Fibroblast of lung (primary cell): ENCODE measurements at regions not wholly inside any gene's neighbourhood (a gene's known extent, or its start where the extent isn't known, plus 50 kb on each side); places are given as distances from the start of the nearest gene placed in this dataset.

Source experiments
- DNase-seq, 2 donors: peaks; one replicate each; pipeline versions ENCODE4 v3.0.0 to v3.0.0-alpha.2; 2010; ENCODE audit warnings: low read depth in 2 of 2
- H2AFZ ChIP-seq: 2 replicates; pipeline ENCODE4 v1.5.1; 2012; ENCODE audit warnings: low read length, control low read depth, inconsistent platforms
- H3K27ac ChIP-seq: 2 replicates; pipeline ENCODE4 v1.5.1; 2011; ENCODE audit warnings: low read length, control low read depth; ENCODE audit not compliant: insufficient read depth
- H3K27me3 ChIP-seq: 2 replicates; pipeline ENCODE4 v1.5.1; 2011; ENCODE audit warnings: mild to moderate bottlenecking, low read length; ENCODE audit not compliant: control insufficient read depth, insufficient read depth
- H3K36me3 ChIP-seq: 2 replicates; pipeline ENCODE4 v1.5.1; 2011; ENCODE audit warnings: low read length; ENCODE audit not compliant: control insufficient read depth, insufficient read depth
- H3K4me1 ChIP-seq: 2 replicates; pipeline ENCODE4 v1.5.1; 2011; ENCODE audit warnings: low read length; ENCODE audit not compliant: control insufficient read depth, insufficient read depth; ENCODE audit errors: extremely low read depth
- H3K4me2 ChIP-seq: 2 replicates; pipeline ENCODE4 v1.5.1; 2011; ENCODE audit warnings: low read length, control low read depth; ENCODE audit not compliant: insufficient read depth; ENCODE audit errors: extremely low read depth
- H3K4me3 ChIP-seq, 4 experiments: fragments of 200-600 bp in 1 of 4; sonication (generic) in 1 of 4; replicated peaks in 1 of 4; 2 replicates each; pipeline ENCODE4 v1.5.1; 2011 to 2016; ENCODE audit warnings: low read length in 4 of 4, low read depth in 3 of 4, mild to moderate bottlenecking in 3 of 4, control low read depth in 2 of 4, inconsistent platforms in 1 of 4, mixed read lengths in 1 of 4; ENCODE audit not compliant: insufficient read depth in 1 of 4; ENCODE audit errors: control extremely low read depth in 1 of 4
- H3K79me2 ChIP-seq: 2 replicates; pipeline ENCODE4 v1.5.1; 2012; ENCODE audit warnings: mild to moderate bottlenecking, low read length, inconsistent platforms; ENCODE audit not compliant: control insufficient read depth, insufficient read depth
- H3K9ac ChIP-seq: 2 replicates; pipeline ENCODE4 v1.5.1; 2011; ENCODE audit warnings: mild to moderate bottlenecking, low read length, control low read depth; ENCODE audit not compliant: insufficient read depth
- H3K9me3 ChIP-seq: 2 replicates; pipeline ENCODE4 v1.5.1; 2012; ENCODE audit warnings: low read depth, low read length; ENCODE audit not compliant: control insufficient read depth, insufficient read depth
- H4K20me1 ChIP-seq: 2 replicates; pipeline ENCODE4 v1.5.1; 2011; ENCODE audit warnings: low read length; ENCODE audit not compliant: control insufficient read depth, insufficient read depth; ENCODE audit errors: extremely low read depth
- CTCF ChIP-seq, 2 donors: IDR thresholded peaks in 1 of 2; conservative IDR thresholded peaks in 1 of 2; 1 replicate in 1 of 2; 2 replicates in 1 of 2; pipeline ENCODE4 v1.5.1; 2011 to 2012; ENCODE audit warnings: low read length in 2 of 2, control low read depth in 1 of 2, inconsistent platforms in 1 of 2, low read depth in 1 of 2, mild to moderate bottlenecking in 1 of 2
- EZH2 ChIP-seq: IDR thresholded peaks from 2 replicates; pipeline ENCODE4 v1.5.1; 2012; ENCODE audit warnings: low read length, control low read depth, mild to moderate bottlenecking; ENCODE audit errors: missing control alignments

- no peak for DNase-seq
- no peak overlapping the region for H3K4me3 ChIP-seq
- H3K9ac ChIP-seq, result no peak overlapping the region
- H4K20me1 ChIP-seq, result no peaks in the 10 kb centered on the region
- H3K27me3 ChIP-seq, result no peaks in the 10 kb centered on the region
- no peaks in the 10 kb centered on the region for H3K9me3 ChIP-seq
- no peak for TF ChIP-seq EZH2
- TF ChIP-seq CTCF (conservative IDR thresholded peaks at IDR 0.05 in 1 of 2, IDR thresholded peaks at IDR 0.05 in 1 of 2; ENCODE audit: low read depth in 1 of 2, low read length in 2 of 2), result no peak
- H2AFZ ChIP-seq, result no peak overlapping the region
- H3K4me2 ChIP-seq, result no peak overlapping the region
- no peaks in the 10 kb centered on the region for H3K79me2 ChIP-seq
- H3K27ac ChIP-seq, result no peak overlapping the region
- H3K4me1 ChIP-seq, result no peaks in the 10 kb centered on the region
- no peaks in the 10 kb centered on the region for H3K36me3 ChIP-seq
Measured at GRCh38 chr5:89071941-89072331, 189.0 kb upstream of the MEF2C start.

- Histone ChIP-seq H3K4me3 (no peak overlapping the region), H3K27me3 (no peaks in the 10 kb centered on the region), H3K9me3 (no peaks in the 10 kb centered on the region), H3K36me3 (no peaks in the 10 kb centered on the region), H3K79me2 (no peaks in the 10 kb centered on the region), H3K4me1 (no peaks in the 10 kb centered on the region), H3K27ac (no peak overlapping the region), H3K9ac (no peak overlapping the region), H2AFZ (no peak overlapping the region), H3K4me2 (no peak overlapping the region), H4K20me1 (no peaks in the 10 kb centered on the region)
- no peak for TF ChIP-seq EZH2
- no peak for TF ChIP-seq CTCF (conservative IDR thresholded peaks at IDR 0.05 in 1 of 2, IDR thresholded peaks at IDR 0.05 in 1 of 2; ENCODE audit: low read depth in 1 of 2, low read length in 2 of 2)
- peak in 1 of 2 donors; percentile 23 for DNase-seq
Measured at GRCh38 chr5:89071101-89071940, 188.3 kb upstream of the MEF2C start.

- Histone ChIP-seq H3K9ac (no peak overlapping the region), H3K4me3 (no peak overlapping the region), H3K4me1 (no peaks in the 10 kb centered on the region), H3K27me3 (no peaks in the 10 kb centered on the region), H2AFZ (no peak overlapping the region), H3K36me3 (no peaks in the 10 kb centered on the region), H3K4me2 (no peak overlapping the region), H3K9me3 (no peaks in the 10 kb centered on the region), H4K20me1 (no peaks in the 10 kb centered on the region), H3K79me2 (no peaks in the 10 kb centered on the region), H3K27ac (no peak overlapping the region)
- DNase-seq, result no peak
- TF ChIP-seq EZH2 (no peak), CTCF (conservative IDR thresholded peaks at IDR 0.05 in 1 of 2, IDR thresholded peaks at IDR 0.05 in 1 of 2; ENCODE audit: low read depth in 1 of 2, low read length in 2 of 2) (no peak)
Measured at GRCh38 chr5:89069591-89069990, 186.6 kb upstream of the MEF2C start.
